ENCODE measurements at regions not wholly inside any gene's neighbourhood (a gene's known extent, or its start where the extent isn't known, plus 50 kb on each side); places are given as distances from the start of the nearest gene placed in this dataset.

DNA sequence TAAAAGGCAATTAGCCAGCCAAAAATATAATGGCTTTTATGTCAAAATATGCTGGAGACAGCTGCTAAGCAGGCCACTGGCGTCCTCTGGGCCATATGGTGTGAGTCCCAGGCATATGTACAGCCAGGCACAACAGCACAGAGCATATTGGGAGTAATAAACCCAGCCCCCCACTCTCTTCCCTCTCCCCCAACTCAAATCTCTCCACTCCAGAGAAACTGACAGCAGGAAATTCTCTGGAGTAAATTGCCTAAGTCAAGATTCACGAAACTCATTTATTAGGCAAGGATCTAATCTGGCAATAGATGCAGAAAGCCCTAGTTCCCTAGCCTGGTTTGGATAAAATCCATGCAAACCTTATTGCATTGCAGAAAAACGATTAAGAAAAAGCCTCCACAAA lies 147.9 kb upstream of the SEL1L start:
- no peak overlapping the region for H3K27ac ChIP-seq
- no peak for ATAC-seq
- TF ChIP-seq, protein P1, sequence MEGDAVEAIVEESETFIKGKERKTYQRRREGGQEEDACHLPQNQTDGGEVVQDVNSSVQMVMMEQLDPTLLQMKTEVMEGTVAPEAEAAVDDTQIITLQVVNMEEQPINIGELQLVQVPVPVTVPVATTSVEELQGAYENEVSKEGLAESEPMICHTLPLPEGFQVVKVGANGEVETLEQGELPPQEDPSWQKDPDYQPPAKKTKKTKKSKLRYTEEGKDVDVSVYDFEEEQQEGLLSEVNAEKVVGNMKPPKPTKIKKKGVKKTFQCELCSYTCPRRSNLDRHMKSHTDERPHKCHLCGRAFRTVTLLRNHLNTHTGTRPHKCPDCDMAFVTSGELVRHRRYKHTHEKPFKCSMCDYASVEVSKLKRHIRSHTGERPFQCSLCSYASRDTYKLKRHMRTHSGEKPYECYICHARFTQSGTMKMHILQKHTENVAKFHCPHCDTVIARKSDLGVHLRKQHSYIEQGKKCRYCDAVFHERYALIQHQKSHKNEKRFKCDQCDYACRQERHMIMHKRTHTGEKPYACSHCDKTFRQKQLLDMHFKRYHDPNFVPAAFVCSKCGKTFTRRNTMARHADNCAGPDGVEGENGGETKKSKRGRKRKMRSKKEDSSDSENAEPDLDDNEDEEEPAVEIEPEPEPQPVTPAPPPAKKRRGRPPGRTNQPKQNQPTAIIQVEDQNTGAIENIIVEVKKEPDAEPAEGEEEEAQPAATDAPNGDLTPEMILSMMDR (IDR thresholded peaks at IDR 0.05), result no peak
- peaks cover 6% of the 10 kb centered on the region for H3K27me3 ChIP-seq (ENCODE audit: low read depth)
- no peaks in the 10 kb centered on the region for H3K9me3 ChIP-seq
- H3K4me1 ChIP-seq, result no peaks in the 10 kb centered on the region
- DNase-seq, result no peak
- intact Hi-C loops (cut with DNase I), result no loop called here
- H3K4me3 ChIP-seq, result no peak overlapping the region
- H3K36me3 ChIP-seq, result no peaks in the 10 kb centered on the region

DNA sequence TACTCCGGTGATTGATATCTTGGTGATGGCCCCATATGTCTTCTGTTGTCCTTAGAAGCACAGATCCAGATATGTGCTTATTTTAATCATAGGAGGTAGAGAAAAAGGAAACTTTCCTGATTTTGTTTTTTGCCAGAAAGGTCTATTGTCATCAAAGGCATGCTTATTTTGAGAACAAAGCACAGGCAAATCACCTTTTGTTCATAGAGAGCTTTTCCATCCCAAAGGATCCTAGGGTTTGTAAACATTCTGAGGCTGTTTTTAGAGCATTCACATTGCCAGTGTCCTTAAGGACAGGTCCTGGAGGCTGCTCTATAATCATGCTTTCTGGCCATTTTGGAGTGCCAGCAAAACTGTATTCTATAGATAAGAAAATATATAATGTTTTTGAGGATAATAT lies 148.5 kb upstream of the SEL1L start:
- DNase-seq (no peak), ATAC-seq (no peak)
- Histone ChIP-seq H3K36me3 (no peaks in the 10 kb centered on the region), H3K27me3 (ENCODE audit: low read depth) (peaks cover 6% of the 10 kb centered on the region), H3K27ac (no peak overlapping the region), H3K4me3 (no peak overlapping the region), H3K4me1 (no peaks in the 10 kb centered on the region), H3K9me3 (no peaks in the 10 kb centered on the region)
- intact Hi-C loops (cut with DNase I), result no loop called here
- TF ChIP-seq, protein P1 (IDR thresholded peaks at IDR 0.05), result no peak

DNA sequence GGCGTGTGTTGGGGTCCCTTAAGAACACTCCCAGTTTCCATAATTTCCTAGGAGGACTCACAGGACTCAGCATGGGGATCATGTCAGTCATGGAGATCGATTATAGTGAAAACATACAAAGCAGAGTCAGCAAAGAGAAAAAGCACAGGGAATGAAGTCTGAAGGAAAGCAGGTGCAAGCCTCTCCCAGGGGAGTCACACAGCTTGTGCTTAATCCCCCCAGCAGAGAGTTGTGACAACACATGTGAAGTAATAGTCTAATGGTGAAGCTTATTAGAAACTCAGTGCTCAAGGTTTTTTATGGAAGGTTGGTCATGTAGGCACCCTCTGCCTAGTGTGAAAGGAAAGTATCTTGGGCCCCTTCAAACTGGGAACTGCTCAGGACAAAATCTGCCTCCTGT lies 149.0 kb upstream of the SEL1L start:
- no peak for ATAC-seq
- H3K4me3 ChIP-seq, result no peak overlapping the region
- H3K27me3 ChIP-seq (ENCODE audit: low read depth), result peaks cover 6% of the 10 kb centered on the region
- TF ChIP-seq, protein P1 (IDR thresholded peaks at IDR 0.05), result no peak
- no peaks in the 10 kb centered on the region for H3K9me3 ChIP-seq
- no peak overlapping the region for H3K27ac ChIP-seq
- H3K36me3 ChIP-seq, result no peaks in the 10 kb centered on the region
- no peak for DNase-seq
- intact Hi-C loops (cut with DNase I), result no loop called here
- no peaks in the 10 kb centered on the region for H3K4me1 ChIP-seq

DNA sequence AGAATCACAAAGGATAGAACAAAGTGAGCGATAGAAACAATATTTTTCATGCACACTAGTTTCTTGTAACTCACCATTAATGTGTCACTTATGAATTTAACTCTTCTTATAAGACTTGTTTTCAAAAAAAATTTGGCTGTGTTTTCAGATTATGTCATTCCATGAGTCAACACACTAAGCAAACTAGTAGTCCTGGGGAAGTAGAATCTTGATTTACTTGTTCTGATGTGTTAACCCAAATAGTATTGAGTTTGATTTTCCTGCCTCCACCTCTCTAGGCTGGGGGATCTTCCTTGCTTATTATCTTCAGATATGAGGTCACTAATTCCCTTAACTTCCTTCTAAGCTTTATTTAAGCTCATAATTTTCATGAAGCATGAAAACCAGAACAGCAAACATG lies 151.0 kb upstream of the SEL1L start:
- no peaks in the 10 kb centered on the region for H3K9me3 ChIP-seq
- no peak for ATAC-seq
- DNase-seq, result no peak

DNA sequence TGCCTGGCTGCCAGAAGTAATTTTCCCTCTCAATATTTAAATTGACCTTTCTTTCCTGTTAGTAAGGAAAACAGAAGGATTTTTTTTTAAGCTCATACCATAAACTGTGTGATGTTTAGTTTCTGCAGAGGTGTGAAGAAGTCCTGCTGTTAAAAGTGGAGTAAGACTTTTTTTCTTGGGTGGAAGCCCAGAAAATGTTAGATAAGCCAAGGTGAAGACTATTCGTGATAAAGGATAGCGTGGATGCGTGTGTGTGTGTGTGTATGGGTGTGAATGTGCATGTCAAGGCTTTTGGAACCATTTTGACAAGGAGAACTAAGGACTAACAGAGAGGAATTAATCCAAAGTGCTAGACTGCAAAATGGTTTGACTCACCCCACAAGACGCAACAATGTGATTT lies 152.9 kb upstream of the SEL1L start:
- no peak overlapping the region for H3K27ac ChIP-seq
- DNase-seq (no peak), ATAC-seq (no peak)
- H3K4me3 ChIP-seq, result no peak overlapping the region
- TF ChIP-seq, protein P1 (IDR thresholded peaks at IDR 0.05), result no peak
- H3K27me3 ChIP-seq (ENCODE audit: low read depth), result no peaks in the 10 kb centered on the region
- H3K9me3 ChIP-seq, result no peaks in the 10 kb centered on the region
- intact Hi-C loops (cut with DNase I), result no loop called here
- no peaks in the 10 kb centered on the region for H3K36me3 ChIP-seq
- no peaks in the 10 kb centered on the region for H3K4me1 ChIP-seq

More for the DNA sequence above, 151.0 kb upstream of the SEL1L start:
- intact Hi-C loops (cut with DNase I), result no loop called here
- Histone ChIP-seq H3K27ac (no peak overlapping the region), H3K4me3 (no peak overlapping the region), H3K36me3 (no peaks in the 10 kb centered on the region), H3K27me3 (ENCODE audit: low read depth) (peaks cover 6% of the 10 kb centered on the region), H3K4me1 (no peaks in the 10 kb centered on the region)
- TF ChIP-seq, protein P1 (IDR thresholded peaks at IDR 0.05), result no peak

DNA sequence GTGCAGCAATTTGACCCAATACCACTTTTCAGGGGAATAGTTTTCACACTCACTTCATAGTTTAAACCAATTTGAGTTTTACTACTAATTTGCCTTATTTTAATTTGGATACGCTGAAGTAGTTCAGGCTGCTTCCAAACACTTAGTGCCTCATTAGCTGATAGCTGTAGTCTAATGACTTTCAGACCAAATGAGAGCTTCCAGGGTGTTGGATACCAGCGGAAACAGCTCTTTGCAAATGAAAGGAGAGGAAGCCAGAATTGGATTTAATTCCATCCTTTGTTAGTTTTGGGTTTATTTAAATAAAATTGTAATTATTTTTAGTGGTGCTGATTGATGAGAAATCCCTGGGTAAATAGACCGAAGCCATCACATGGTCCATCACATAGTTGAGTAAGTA lies 158.3 kb upstream of the SEL1L start:
- Histone ChIP-seq H3K4me3 (no peak overlapping the region), H3K9me3 (no peaks in the 10 kb centered on the region), H3K4me1 (no peaks in the 10 kb centered on the region), H3K27ac (no peak overlapping the region), H3K27me3 (ENCODE audit: low read depth) (no peaks in the 10 kb centered on the region), H3K36me3 (no peaks in the 10 kb centered on the region)
- intact Hi-C loops (cut with DNase I), result no loop called here
- DNase-seq (no peak), ATAC-seq (no peak)
- TF ChIP-seq, protein P1 (IDR thresholded peaks at IDR 0.05), result no peak
